GM12873 (cell line): ENCODE measurements at regions not wholly inside any gene's neighbourhood (a gene's known extent, or its start where the extent isn't known, plus 50 kb on each side); places are given as distances from the start of the nearest gene placed in this dataset.
A peak's percentile ranks its signal among the peaks of the same experiment; 100 is the strongest.

Source experiments
- CTCF ChIP-seq: IDR thresholded peaks from 2 replicates; pipeline ENCODE4 v1.5.1; 2012; ENCODE audit warnings: low read depth, mild to moderate bottlenecking, moderate library complexity, low read length, control low read depth; ENCODE audit not compliant: insufficient read depth; ENCODE audit errors: missing control alignments

GRCh38 chr10:50999163-50999562, 75.1 kb upstream of the PRKG1 start:
- TF ChIP-seq CTCF, result no peak

GRCh38 chr10:51000164-51000563, 74.1 kb upstream of the PRKG1 start:
- TF ChIP-seq CTCF, result no peak

GRCh38 chr10:51000976-51001375, 73.3 kb upstream of the PRKG1 start:
- no peak for TF ChIP-seq CTCF

GRCh38 chr10:51001587-51001986, 72.7 kb upstream of the PRKG1 start:
- TF ChIP-seq CTCF, result peak; percentile 55

GRCh38 chr10:51002469-51002868, 71.8 kb upstream of the PRKG1 start:
- TF ChIP-seq CTCF, result no peak

- no peak for TF ChIP-seq CTCF
These were observed 69.5 kb upstream of the PRKG1 start for GRCh38 chr10:51004776-51005175.

- no peak for TF ChIP-seq CTCF
These were observed 68.7 kb upstream of the PRKG1 start for GRCh38 chr10:51005551-51005950.
